WERI-Rb-1 (cell line): ENCODE measurements at regions not wholly inside any gene's neighbourhood (a gene's known extent, or its start where the extent isn't known, plus 50 kb on each side); places are given as distances from the start of the nearest gene placed in this dataset.
"Not testable (repeated sequence)": the region's sequence is repeated elsewhere in the genome, so short reads cannot be mapped to it uniquely, and the experiment has no call there.

Experiments used
- DNase-seq: peaks from one replicate; pipeline ENCODE4 v3.0.0-alpha.2; 2020
- H3K27ac ChIP-seq: fragments of 250-450 bp; sonication (Bioruptor Pico); 2 replicates; pipeline ENCODE4 v1.5.1; 2020; ENCODE audit warnings: mild to moderate bottlenecking, moderate library complexity
- H3K27me3 ChIP-seq: fragments of 250-450 bp; sonication (Bioruptor Pico); 2 replicates; pipeline ENCODE4 v1.5.1; 2021; ENCODE audit warnings: mild to moderate bottlenecking, low read depth, moderate library complexity; ENCODE audit not compliant: insufficient read depth, severe bottlenecking
- H3K36me3 ChIP-seq: fragments of 250-450 bp; sonication (Bioruptor Pico); 2 replicates; pipeline ENCODE4 v1.5.1; 2020; ENCODE audit warnings: mild to moderate bottlenecking, moderate library complexity
- H3K4me3 ChIP-seq: 2 replicates; pipeline ENCODE4 v1.5.1; 2011; ENCODE audit warnings: low read depth, mild to moderate bottlenecking, control low read depth, low read length
- H3K9me3 ChIP-seq: fragments of 250-450 bp; sonication (Bioruptor Pico); 2 replicates; pipeline ENCODE4 v1.5.1; 2021; ENCODE audit warnings: mild to moderate bottlenecking, moderate library complexity; ENCODE audit not compliant: severe bottlenecking
- TF ChIP-seq, protein P1 (sequence below): IDR thresholded peaks from 2 replicates; pipeline ENCODE4 v1.5.1; 2011; ENCODE audit warnings: low read depth, mild to moderate bottlenecking, control low read depth, inconsistent platforms, low read length

DNA sequence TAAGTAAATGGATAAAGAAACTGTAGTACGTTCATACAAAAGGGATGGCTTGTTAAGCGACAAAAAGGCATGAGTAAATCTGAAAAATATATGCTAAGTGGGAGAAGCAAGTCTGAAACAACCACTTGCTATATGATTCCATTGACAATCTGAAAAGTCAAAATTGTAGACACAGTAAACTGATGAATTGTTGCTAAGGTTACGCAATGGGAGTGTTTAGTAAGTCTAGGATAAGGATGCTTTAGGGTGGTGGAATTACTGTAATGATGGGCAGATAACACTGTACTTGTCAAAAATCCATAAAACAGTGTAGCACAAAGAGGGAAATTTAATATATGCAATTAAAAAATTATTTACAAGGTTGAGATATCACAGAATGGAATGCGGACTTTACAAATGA, 984.9 kb downstream of the FSCB start:
- Histone ChIP-seq H3K36me3 (no peaks in the 10 kb centered on the region), H3K4me3 (no peak overlapping the region), H3K27me3 (peaks cover 22% of the 10 kb centered on the region), H3K27ac (no peak overlapping the region), H3K9me3 (no peaks in the 10 kb centered on the region)
- no peak for DNase-seq
- TF ChIP-seq, protein P1, sequence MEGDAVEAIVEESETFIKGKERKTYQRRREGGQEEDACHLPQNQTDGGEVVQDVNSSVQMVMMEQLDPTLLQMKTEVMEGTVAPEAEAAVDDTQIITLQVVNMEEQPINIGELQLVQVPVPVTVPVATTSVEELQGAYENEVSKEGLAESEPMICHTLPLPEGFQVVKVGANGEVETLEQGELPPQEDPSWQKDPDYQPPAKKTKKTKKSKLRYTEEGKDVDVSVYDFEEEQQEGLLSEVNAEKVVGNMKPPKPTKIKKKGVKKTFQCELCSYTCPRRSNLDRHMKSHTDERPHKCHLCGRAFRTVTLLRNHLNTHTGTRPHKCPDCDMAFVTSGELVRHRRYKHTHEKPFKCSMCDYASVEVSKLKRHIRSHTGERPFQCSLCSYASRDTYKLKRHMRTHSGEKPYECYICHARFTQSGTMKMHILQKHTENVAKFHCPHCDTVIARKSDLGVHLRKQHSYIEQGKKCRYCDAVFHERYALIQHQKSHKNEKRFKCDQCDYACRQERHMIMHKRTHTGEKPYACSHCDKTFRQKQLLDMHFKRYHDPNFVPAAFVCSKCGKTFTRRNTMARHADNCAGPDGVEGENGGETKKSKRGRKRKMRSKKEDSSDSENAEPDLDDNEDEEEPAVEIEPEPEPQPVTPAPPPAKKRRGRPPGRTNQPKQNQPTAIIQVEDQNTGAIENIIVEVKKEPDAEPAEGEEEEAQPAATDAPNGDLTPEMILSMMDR = no peak

DNA sequence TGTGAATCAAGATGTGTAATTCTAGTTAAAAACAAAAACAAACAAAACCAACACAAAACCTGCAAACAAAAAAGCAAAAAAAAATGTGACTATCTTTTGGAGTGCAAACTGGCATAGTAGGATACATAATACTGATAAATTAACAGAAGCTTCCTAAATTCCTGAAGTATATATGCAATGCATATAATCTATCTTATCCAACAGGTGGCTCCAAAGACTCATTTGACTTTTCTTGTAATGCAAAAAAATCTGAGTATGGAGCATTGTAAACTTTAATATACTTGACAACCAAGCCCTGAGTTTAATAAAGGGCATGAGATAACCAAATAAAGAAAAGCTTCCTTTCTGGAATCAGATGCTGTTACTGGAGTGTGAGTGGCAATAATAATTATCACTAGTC, 1003.6 kb downstream of the FSCB start:
- Histone ChIP-seq H3K4me3 (no peak overlapping the region), H3K9me3 (no peaks in the 10 kb centered on the region), H3K36me3 (no peaks in the 10 kb centered on the region), H3K27me3 (peaks cover 12% of the 10 kb centered on the region), H3K27ac (no peak overlapping the region)
- DNase-seq = no peak
- TF ChIP-seq, protein P1 = no peak

DNA sequence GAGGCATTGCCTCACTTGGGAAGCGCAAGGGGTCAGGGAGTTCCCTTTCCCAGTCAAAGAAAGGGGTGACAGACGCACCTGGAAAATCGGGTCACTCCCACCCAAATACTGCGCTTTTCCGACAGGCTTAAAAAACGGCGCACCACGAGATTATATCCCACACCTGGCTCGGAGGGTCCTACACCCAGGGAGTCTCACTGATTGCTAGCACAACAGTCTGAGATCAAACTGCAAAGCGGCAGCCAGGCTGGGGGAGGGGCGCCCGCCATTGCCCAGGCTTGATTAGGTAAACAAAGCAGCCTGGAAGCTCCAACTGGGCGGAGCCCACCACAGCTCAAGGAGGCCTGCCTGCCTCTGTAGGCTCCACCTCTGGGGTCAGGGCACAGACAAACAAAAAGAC, 1014.7 kb downstream of the FSCB start:
- H3K4me3 ChIP-seq, H3K27ac ChIP-seq, H3K27me3 ChIP-seq, H3K36me3 ChIP-seq, DNase-seq, H3K9me3 ChIP-seq: not testable (repeated sequence)

DNA sequence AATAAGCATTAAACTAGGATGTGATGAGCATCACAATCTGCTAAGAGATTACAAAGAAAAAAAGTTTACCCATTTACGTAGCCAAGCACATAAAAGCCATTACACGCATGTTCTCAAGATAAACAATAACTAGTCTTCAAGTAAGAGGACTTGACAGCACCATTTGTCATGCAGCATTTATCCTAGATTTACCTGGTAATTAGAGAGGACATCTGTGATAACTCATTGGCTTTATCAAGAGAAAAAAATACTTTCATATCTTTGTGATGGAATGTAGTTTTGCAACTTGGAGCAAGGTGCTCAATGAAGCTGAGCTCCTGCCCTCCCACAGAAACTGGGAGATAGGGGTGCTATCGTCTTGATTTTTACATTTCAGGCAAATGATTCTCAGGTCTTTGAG, 1023.7 kb downstream of the FSCB start:
- Histone ChIP-seq H3K36me3 (no peaks in the 10 kb centered on the region), H3K9me3 (no peaks in the 10 kb centered on the region), H3K27ac (no peak overlapping the region), H3K27me3 (peaks cover 5% of the 10 kb centered on the region), H3K4me3 (no peak overlapping the region)
- DNase-seq = no peak
- TF ChIP-seq, protein P1 = no peak

DNA sequence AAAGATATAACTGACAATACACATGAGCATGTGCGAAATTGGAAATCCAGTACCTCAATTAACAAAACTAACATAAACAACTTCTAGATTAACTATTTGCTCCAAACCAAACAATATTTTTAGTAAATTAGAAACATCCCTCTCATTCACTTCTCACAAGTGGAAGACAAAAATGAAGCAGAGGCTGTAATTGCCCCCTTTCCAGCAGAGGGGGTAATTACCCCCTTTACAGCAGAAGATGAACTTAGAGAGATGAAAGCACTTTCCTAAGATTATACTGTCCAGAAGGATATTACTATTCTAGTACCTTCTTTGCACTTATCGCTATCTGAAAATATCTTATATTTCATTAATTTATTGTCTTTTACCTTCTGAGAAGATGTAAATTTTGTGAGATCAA, 1025.2 kb downstream of the FSCB start:
- Histone ChIP-seq H3K4me3 (no peak overlapping the region), H3K27ac (no peak overlapping the region), H3K9me3 (no peaks in the 10 kb centered on the region), H3K36me3 (no peaks in the 10 kb centered on the region), H3K27me3 (peaks cover 5% of the 10 kb centered on the region)
- TF ChIP-seq, protein P1 = no peak
- no peak for DNase-seq

DNA sequence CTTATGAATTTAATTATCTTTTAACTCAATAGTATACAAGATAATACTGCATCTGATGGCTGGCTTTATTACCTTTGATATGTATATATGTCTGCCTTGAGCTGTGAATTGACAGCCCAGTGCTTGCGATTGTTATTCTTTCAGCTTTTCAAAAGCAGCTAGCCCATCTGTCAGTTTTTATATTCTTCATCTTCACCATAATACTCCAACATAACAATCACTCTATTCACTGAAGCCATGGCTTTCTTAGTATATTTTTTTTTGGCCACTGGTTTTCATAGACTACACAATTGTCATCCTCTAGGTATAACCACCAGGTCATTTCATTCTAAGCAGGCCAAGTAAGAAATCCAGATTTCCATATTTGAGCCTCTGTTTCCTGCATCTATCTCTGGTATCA, 1026.1 kb downstream of the FSCB start:
- peaks cover 5% of the 10 kb centered on the region for H3K27me3 ChIP-seq
- H3K36me3 ChIP-seq = no peaks in the 10 kb centered on the region
- H3K4me3 ChIP-seq = no peak overlapping the region
- TF ChIP-seq, protein P1 = no peak
- no peaks in the 10 kb centered on the region for H3K9me3 ChIP-seq
- no peak for DNase-seq
- no peak overlapping the region for H3K27ac ChIP-seq
